Esophagus squamous epithelium (tissue), 5 donors: ENCODE measurements at regions not wholly inside any gene's neighbourhood (a gene's known extent, or its start where the extent isn't known, plus 50 kb on each side); places are given as distances from the start of the nearest gene placed in this dataset.

Experiments
- DNase-seq: peaks from one replicate; lab custom pipeline; 2025; lab: John Stamatoyannopoulos, UW
- H3K27ac ChIP-seq, 4 donors: fragments of 200-600 bp; sonication (generic); one replicate each; pipeline ENCODE4 v1.5.1; 2016 to 2019; ENCODE audit warnings: mild to moderate bottlenecking in 1 of 4
- H3K27me3 ChIP-seq, 4 donors: fragments of 200-600 bp; sonication (generic); 1 replicate in 3 of 4; 2 replicates in 1 of 4; pipeline versions ENCODE4 v1.5.1 to v1.6.0; 2017 to 2021; ENCODE audit warnings: antibody characterized with exemption in 1 of 4
- H3K36me3 ChIP-seq, 3 donors: fragments of 200-600 bp; sonication (generic); one replicate each; pipeline ENCODE4 v1.5.1; 2016 to 2019
- H3K4me1 ChIP-seq, 3 donors: fragments of 200-600 bp; sonication (generic); one replicate each; pipeline ENCODE4 v1.5.1; 2017 to 2019
- H3K4me3 ChIP-seq, 4 donors: fragments of 200-600 bp; sonication (generic); 1 replicate in 3 of 4; 2 replicates in 1 of 4; pipeline ENCODE4 v1.5.1; 2016 to 2019; ENCODE audit warnings: mild to moderate bottlenecking in 2 of 4, moderate library complexity in 1 of 4
- H3K9me3 ChIP-seq, 3 donors: fragments of 200-600 bp; sonication (generic); one replicate each; pipeline ENCODE4 v1.5.1; 2016 to 2019
- CTCF ChIP-seq, 6 experiments: fragments of 450-650 bp in 4 of 6; fragments of 200-600 bp in 2 of 6; sonication (generic) in 2 of 6; IDR thresholded peaks; one replicate each; pipeline ENCODE4 v1.5.1; 2016 to 2019; ENCODE audit warnings: antibody characterized with exemption in 6 of 6, mild to moderate bottlenecking in 4 of 6, moderate library complexity in 4 of 6
- POLR2A ChIP-seq, 4 donors: fragments of 450-650 bp; IDR thresholded peaks; one replicate each; pipeline ENCODE4 v1.6.1; 2017; ENCODE audit warnings: antibody characterized with exemption in 4 of 4, mild to moderate bottlenecking in 4 of 4, moderate library complexity in 3 of 4
- WGBS, 2 donors: methylation state at CpG; one replicate each; pipeline ENCODE4 v1.1.5; 2018; 5-methylcytosine and 5-hydroxymethylcytosine counted together
- intact Hi-C: fragments of 100-400 bp; cut with DNase I; formaldehyde crosslinking; loops from one replicate; pipeline ENCODE4 v1.15.0; 2022
- donor health status: DM: yes; HTN: yes; CAD: no.

- Histone ChIP-seq H3K27me3 (no peaks in the 10 kb centered on the region), H3K9me3 (no peaks in the 10 kb centered on the region), H3K36me3 (no peaks in the 10 kb centered on the region), H3K27ac (no peak overlapping the region), H3K4me1 (no peaks in the 10 kb centered on the region), H3K4me3 (no peak overlapping the region)
- intact Hi-C loops, result no loop called here
- TF ChIP-seq CTCF (IDR thresholded peaks at IDR 0.05) (no peak), POLR2A (IDR thresholded peaks at IDR 0.05) (no peak)
- DNase-seq, result no peak
- 63 to 68% methylated on average over 2 of the region's 2 CpGs for WGBS, 2 donors
Observed at GRCh38 chr2:195410074-195410671, 246.9 kb upstream of the SLC39A10 start.

- TF ChIP-seq CTCF (IDR thresholded peaks at IDR 0.05), result no peak
- TF ChIP-seq POLR2A (IDR thresholded peaks at IDR 0.05), result no peak
- Histone ChIP-seq H3K4me3 (no peak overlapping the region), H3K4me1 (no peaks in the 10 kb centered on the region), H3K9me3 (no peaks in the 10 kb centered on the region), H3K27me3 (no peaks in the 10 kb centered on the region), H3K27ac (no peak overlapping the region), H3K36me3 (no peaks in the 10 kb centered on the region)
- 86 to 100% methylated on average over 1 of the region's 1 CpG for WGBS, 2 donors
- intact Hi-C loops, result no loop called here
- no peak for DNase-seq
Observed at GRCh38 chr2:195408811-195409210, 248.2 kb upstream of the SLC39A10 start.

- H3K4me1 ChIP-seq, result no peaks in the 10 kb centered on the region
- H3K27me3 ChIP-seq, result no peaks in the 10 kb centered on the region
- no peak overlapping the region for H3K4me3 ChIP-seq
- no peak for DNase-seq
- no peaks in the 10 kb centered on the region for H3K36me3 ChIP-seq
- TF ChIP-seq POLR2A (IDR thresholded peaks at IDR 0.05) (no peak), CTCF (IDR thresholded peaks at IDR 0.05) (no peak)
- intact Hi-C loops, result no loop called here
- no peak overlapping the region for H3K27ac ChIP-seq
- H3K9me3 ChIP-seq, result no peaks in the 10 kb centered on the region
- WGBS, 2 donors, result 68 to 76% methylated on average over 3 of the region's 3 CpGs
Observed at GRCh38 chr2:195408196-195408595, 248.8 kb upstream of the SLC39A10 start.

- no peaks in the 10 kb centered on the region for H3K9me3 ChIP-seq
- H3K27me3 ChIP-seq, result no peaks in the 10 kb centered on the region
- no peaks in the 10 kb centered on the region for H3K36me3 ChIP-seq
- TF ChIP-seq POLR2A (IDR thresholded peaks at IDR 0.05) (no peak), CTCF (IDR thresholded peaks at IDR 0.05) (no peak)
- no peaks in the 10 kb centered on the region for H3K4me1 ChIP-seq
- intact Hi-C loops, result no loop called here
- DNase-seq, result no peak
- 63 to 69% methylated on average over 3 of the region's 3 CpGs for WGBS, 2 donors
- no peak overlapping the region for H3K4me3 ChIP-seq
- no peak overlapping the region for H3K27ac ChIP-seq
Observed at GRCh38 chr2:195407783-195408182, 249.2 kb upstream of the SLC39A10 start.

GRCh38 chr2:195406886-195407603 lies 250.0 kb upstream of the SLC39A10 start:
- no peaks in the 10 kb centered on the region for H3K27me3 ChIP-seq
- H3K4me3 ChIP-seq, result no peak overlapping the region
- no peaks in the 10 kb centered on the region for H3K36me3 ChIP-seq
- TF ChIP-seq POLR2A (IDR thresholded peaks at IDR 0.05), result no peak
- no peak for TF ChIP-seq CTCF (IDR thresholded peaks at IDR 0.05)
- H3K27ac ChIP-seq, result no peak overlapping the region
- no peak for DNase-seq
- WGBS, 2 donors, result 76 to 77% methylated on average over 12 to 13 of the region's 13 CpGs
- intact Hi-C loops, result no loop called here
- no peaks in the 10 kb centered on the region for H3K4me1 ChIP-seq
- no peaks in the 10 kb centered on the region for H3K9me3 ChIP-seq
